ENCODE measurements at regions not wholly inside any gene's neighbourhood (a gene's known extent, or its start where the extent isn't known, plus 50 kb on each side); places are given as distances from the start of the nearest gene placed in this dataset.

DNA sequence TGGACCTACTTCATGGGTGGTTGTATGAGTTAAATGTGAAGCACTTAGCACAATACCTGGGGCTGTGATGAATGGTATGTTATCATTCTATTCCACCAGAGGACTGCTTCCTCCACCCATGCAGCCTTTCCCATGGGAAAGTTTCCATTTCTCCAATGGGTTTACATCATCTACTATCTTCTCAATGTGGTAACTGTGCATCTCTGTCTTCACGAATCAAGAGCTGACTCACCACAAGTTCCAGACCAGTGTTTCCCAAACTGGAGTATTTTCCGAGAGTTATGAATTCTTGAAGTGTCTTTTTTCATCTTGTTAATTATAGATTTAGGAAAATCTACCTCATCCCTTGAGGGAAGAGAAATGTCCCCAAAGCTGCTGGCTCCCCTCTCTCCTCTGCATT is 182.8 kb downstream of the UNC5CL start:
- no peak for TF ChIP-seq CTCF (IDR thresholded peaks at IDR 0.05)

- TF ChIP-seq CTCF (IDR thresholded peaks at IDR 0.05): no peak
These were observed 183.7 kb downstream of the UNC5CL start for GRCh38 chr6:40855168-40855880.

DNA sequence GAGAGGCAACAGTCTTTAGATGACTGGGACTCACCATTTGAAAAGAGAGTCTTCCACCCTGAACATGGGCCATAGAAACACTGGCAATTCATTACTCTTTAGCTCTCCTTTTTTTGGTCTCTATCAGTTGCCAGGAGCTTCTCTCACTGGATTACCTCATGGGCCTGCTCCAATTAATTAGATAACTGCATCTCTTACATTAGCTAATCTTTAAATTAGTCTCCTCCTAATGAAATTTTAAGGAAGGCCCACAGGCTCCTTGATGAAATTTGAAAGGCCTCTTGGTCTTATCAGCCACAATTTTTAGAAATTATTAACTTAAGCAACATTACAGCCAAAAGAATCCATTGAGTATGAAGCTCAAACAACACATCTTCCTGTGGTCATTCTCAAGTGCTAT is 184.4 kb downstream of the UNC5CL start:
- no peak for TF ChIP-seq CTCF (IDR thresholded peaks at IDR 0.05)

DNA sequence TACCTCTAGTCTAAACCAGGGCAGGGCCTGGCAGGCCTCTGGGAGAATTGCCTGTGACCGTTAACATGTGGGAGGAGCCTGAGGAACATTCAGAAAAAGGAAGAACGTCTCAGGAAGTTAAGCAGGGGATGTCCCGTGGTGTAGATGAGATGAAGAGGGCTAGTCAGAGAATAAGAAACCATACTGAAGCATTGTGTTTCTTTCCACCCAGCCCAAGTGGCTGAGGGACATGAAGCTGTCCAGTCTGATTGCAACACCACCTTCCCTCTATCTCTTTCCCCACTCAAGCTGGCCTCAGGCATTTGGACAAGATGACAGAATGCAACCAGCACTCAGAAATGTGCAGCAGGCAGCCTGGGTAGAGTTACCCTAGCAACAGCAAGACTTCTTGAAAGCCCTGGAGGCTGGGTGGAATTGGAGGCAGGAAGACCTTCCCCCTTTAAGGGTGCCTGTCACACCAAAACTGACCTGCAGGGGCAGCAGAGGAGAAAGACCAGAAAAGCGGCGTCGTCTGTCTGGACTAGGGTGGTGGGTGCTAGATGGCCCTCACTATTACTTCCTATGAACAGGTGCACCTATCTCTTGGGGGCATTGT is 186.1 kb downstream of the UNC5CL start:
- TF ChIP-seq CTCF (IDR thresholded peaks at IDR 0.05): peak; percentile 44; the same call in 1 of the 2 replicates

DNA sequence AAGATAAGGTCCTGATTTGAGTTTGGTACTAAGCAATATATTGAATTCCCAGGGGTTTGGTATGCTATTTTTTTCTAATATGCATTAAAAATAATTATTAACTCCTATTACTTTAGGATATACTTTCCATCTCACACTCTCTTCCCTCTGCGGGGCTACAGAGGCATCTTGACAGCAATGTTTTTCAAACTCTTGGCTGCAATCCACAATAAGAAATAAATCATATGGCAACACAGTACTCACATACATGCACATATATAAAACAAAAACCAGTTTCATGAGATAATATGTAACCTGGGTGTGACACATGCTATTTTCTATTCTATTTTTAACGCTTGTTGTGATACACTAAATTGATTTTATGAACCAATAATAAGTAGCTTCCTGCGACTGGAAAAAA is 189.5 kb downstream of the UNC5CL start:
- TF ChIP-seq CTCF (IDR thresholded peaks at IDR 0.05): no peak

DNA sequence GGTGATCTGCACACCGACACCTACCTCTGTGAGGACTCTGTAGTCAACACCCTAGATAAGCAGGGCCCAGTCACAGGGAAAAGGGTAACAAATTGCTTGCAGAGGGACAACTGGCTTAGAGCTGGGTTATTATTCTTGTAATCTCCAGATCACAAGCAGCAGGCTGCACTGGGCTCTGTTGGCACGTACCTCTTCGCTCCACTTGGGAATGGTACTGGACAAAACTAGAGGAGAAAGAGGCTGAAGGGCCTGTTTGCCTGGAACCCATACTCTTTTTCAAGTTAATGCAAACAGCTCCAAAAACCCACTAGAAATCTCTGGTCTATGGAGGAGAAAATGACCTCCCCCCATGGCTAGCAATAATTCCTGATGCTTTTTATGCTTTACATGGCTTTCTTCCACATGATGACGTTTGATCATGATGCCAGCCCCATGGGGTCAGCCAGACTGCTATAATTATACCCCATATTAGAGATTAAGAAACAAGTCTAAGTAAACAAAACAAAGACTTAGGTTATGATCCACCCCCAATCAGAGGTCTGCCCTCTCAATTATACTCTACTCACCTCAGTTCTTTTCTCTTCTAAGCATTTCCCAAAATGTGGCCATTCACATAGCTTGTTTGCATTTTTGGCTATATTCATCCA is 190.0 kb downstream of the UNC5CL start:
- TF ChIP-seq CTCF (IDR thresholded peaks at IDR 0.05): no peak

GRCh38 chr6:40848038-40848437 is 191.0 kb downstream of the UNC5CL start:
- no peak for TF ChIP-seq CTCF (IDR thresholded peaks at IDR 0.05)
